Stimulated activated CD4-positive, alpha-beta T cell treated with anti-CD3 and anti-CD28 coated beads, Interleukin-12 subunit alpha, Interleukin-12 subunit beta, amount 100 ng/mL, for 24 hours (primary cell): ENCODE measurements at regions not wholly inside any gene's neighbourhood (a gene's known extent, or its start where the extent isn't known, plus 50 kb on each side); places are given as distances from the start of the nearest gene placed in this dataset.

ENCODE experiments used
- DNase-seq, 2 experiments: peaks; one replicate each; pipeline ENCODE4 v3.0.0-alpha.2; 2020; ENCODE audit warnings: low read depth in 2 of 2

DNA sequence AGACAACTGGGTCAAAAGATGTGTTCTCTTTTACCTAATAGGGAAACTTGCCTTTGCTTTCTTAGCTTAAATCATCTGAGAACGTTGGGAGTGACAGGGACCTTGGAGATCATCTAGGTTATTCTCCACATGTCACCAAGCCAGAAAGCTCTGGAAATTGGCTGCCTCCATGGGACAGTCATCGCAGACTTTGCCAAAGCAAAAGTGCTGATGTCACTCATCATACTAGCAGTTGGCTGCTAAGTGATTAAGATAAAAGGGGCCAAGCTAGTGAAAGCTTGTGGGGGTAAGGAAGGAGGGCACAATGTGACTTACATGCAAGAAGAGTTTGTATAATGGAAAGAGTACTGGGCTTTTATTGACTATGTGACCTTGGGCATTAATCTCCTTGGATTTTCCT lies 198.0 kb upstream of the PFN2 start:
- DNase-seq, result no peak

DNA sequence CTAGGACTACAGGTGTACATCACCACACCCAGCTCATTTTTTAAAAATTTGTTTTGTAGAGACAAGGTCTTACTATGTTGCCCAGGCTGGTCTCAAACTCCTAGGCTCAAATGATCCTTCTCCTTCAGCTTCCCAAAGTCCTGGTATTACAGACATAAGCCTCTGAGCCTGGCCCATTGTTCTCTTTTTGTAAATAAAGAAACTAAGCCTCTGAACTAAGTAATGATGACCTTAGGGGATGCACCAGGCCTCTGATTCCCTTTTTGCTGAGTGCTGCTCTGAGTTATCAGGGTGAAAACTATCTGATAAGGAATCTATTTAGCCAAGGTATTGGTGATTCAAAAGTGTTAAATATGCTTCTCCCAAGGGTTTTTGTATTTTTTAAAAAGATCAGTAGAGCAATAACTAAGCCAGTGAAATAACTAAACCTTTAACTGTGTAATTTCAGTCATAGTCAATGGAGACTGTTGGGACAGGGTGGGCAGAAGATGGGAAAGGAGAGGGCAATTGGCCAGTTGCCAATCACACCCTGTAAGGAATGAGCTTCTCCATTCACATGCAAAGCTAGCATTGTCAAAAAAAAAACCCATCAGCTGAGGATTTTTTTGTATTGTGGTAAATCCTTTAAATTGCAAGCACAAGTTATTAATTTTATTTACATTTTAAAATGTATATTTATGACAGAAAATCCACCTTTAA lies 194.8 kb upstream of the PFN2 start:
- DNase-seq, result no peak

DNA sequence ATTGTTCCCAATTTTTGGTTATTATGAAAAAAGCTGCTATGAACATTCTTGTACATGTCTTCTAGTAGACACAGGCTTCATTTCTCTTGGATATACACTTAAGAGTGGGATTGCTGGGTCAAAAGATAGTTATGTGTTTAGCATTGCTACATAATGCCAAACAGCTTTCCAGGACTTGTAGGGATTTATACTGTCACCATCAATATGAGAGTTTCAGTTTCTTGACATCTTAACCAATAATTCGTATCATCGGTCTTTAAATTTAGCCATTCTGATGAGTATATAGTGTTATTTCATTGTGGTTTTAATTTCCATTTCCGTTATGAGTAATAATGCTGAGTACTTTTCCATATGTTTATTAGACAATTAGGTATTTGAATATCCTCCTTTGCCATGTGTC lies 190.3 kb upstream of the PFN2 start:
- DNase-seq, result no peak

DNA sequence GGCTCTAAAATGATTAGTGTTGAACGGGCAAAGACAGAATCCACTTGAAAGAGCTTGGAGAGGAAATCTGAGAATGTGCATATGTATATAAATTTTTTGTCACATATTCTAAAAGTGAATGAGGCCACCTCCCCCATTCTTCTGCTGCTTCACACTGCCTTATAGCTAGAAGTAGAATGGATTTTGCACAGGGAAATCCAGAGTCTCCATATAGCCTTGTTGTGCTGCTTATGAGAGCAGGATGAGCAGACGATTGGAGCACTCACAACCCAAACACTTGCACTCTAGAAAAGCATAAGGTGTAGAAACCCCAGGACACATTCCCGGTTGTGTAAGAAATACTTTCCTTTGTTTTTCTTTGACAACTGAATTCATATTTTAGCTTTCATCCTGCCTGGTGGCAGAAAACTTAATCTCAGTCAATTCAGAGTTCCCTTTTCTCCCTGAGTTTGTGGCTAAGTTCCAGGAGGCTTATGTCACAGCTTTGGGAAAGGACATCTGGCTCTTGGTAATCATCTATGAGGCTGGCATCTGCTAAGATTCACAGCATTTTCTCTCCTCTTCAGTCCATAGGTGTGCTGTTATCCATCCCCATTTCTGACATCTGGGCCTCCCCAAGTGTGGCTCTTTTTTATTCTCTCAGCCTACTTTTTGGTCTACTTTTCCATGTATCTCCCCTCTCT lies 188.4 kb upstream of the PFN2 start:
- DNase-seq, result no peak

DNA sequence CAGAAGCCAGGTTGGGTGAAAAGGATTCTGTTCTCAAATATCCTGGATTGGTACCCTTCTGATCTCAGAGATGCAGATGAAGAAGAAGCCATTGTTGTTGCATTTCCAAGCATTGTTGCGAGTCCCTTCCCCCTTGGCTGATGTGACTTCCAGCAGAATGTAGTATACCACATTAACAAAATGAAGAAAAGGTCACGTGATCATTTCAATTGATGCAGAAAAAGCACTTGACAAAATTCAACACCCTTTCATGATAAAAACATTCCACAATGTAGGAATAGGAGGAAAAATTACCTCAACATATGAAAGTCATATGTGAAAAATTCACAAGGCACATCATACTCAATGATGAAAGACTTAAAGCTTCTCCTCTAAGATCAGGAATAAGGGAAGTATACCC lies 181.9 kb upstream of the PFN2 start:
- no peak for DNase-seq

DNA sequence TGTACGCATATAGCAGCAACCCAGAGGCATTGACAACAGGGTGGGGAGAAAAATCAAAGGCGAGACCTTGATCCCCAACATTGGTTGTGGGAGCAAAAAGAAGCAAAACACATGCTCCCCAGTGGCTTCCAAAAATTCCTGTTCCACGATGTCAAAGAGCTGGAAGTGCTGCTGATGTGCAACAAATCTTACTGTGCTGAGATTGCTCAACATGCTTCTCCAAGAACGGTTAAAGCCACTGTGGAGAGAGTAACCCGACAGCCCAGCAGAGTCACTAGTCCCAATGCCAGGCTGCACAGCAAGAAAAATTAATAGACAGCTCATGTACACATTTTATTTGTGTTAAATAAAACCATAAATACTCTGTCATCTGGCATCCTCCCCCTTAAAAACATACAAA lies 179.9 kb upstream of the PFN2 start:
- no peak for DNase-seq

DNA sequence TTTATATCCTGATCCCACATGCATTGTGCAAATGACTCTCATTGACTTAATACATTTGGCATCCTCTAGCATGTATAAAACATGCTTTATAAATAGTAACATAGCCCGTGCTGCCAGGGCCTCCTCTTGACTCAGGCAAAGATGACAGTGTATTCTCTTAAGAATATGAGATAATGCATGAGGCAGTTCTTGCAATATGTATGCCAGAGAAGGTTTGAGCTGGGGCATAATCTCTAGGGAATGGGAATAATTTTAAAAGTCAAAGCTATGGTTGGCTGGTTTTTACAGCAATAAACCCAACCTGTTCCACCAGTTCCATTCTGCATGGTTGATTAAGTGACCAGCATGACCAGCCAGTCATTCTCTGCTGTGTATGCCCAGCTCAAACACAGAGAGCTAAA lies 179.0 kb upstream of the PFN2 start:
- DNase-seq, result no peak

DNA sequence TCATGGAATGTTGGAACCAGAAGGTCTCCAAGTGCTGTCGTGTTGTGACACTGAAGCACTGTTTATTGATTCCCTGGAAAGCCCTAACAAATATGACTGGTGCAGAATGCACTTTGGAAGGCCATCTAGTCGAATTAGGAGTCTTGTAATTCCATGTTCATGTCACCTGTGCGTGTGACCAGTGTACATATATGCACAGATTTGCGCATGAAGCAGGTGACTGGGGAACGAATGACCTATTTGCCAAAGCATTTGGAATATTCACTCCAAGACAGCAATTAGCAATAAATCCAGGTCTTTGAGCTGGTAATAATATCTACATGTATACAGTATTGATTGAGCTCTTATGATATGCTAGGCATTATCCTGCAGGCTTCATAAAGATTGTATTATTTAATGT lies 177.5 kb upstream of the PFN2 start:
- no peak for DNase-seq

DNA sequence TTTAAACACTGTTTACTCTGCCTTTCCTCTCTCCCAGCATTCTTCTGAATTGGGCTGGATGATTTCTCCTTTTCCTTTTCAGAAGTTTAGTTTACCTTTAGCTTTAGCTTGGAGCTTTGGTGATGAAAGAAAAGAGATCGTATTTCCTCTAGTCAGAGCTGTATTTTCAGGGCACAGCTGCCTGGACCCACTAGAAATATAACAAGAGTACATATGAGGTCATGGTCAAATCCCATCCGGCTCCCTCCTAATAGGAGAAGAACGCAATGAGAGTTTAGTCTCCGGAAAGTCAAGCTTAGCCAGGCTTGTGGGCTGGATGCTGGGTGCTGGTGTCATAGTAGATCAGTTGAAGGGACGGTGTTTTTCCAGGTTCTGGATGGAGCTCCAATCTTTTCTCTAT lies 177.1 kb upstream of the PFN2 start:
- no peak for DNase-seq

DNA sequence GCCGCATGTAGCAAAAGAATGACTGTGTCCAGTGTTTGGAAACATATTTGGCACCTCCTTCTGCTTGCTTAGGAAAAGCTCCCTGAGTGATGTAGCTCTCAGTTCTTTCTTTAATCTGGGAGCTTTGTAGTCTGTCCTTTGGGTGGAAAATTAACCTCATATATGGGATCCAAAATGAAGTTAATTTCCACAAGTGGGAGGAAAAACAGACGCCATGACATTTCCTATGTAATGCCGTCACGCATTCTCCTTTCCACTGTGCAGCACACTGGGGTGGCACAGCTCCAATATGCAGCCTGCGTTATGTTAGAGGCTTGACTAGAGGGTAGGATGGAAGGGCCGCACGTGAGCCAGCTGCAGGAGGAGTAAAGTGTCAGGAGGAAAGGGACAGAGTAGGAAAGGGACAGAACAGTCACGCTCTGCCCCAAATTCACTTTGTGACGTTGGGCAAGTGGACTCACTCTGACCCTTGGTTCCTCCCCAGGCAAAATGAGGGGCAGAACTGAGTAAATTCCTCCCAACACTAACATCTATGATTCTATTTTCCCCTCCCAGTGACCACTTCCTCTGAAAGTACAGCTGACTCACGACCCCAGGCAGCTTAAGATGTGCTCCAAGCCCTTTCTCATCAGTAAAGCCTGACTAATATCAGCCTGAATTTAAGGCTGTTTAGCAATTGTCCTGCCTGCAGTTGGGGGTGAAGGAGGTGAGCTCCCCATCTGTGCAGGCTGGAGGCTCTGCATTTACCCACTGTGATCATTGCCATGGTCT lies 176.5 kb upstream of the PFN2 start:
- no peak for DNase-seq

DNA sequence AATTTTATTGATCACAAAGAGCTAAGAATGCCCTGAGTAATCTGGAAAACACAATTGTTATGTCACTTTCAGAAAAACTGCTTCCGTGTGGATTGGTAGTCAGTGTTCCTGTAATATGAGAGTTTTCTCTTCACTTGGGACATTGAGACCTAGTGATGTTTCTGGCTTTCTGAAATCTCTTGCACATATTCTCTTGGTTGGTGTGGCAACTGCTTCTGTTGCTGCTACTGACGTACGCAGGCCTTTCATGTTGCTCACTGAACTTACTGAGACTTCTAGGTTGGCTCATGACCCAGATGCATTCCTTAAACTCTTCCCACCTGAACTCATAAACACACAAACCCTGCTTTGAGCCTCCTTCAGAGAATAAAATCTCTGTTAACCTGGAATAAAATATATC lies 175.0 kb upstream of the PFN2 start:
- no peak for DNase-seq

DNA sequence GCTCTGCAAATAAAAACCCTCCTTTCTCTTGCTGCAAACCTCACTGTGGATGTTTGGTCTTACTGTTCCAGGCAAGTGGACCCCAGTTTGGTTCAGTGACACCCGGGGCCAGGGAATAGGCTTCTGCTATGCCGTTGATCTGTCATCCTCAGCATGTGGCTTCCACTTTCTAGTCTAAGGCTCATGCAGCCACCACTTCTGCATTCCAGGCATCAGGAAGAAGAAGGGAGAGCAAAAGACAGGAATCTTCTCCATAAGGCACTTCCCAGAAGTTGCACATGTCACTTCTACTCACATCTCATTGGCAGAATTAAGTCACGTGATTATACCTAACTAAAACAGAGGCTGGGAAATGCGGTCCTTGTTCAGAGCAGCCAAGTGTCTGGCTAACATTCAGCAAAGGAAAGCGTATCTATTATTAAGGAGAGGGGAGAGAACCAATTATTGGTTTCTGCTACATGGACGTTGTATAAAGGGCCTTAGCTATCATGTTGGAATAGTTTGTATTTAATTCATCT lies 173.6 kb upstream of the PFN2 start:
- no peak for DNase-seq

DNA sequence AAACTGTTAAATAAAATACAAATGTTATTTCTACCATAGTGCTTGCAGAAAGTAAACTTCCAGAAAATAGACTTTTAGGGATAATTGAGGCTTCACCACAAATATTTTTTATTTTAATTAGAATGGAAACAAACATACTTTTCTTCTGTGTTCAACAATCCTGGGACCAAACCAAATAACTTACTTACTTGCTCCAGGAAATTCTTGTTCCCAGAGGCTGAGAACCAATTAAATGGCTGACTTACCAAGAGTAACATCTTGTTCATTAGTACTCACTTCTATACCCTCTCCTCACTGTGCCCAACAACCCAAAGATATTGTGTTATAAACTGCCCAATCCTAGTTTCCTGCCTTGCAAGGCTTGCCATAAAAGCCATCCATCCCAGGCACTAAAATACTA lies 172.2 kb upstream of the PFN2 start:
- no peak for DNase-seq

DNA sequence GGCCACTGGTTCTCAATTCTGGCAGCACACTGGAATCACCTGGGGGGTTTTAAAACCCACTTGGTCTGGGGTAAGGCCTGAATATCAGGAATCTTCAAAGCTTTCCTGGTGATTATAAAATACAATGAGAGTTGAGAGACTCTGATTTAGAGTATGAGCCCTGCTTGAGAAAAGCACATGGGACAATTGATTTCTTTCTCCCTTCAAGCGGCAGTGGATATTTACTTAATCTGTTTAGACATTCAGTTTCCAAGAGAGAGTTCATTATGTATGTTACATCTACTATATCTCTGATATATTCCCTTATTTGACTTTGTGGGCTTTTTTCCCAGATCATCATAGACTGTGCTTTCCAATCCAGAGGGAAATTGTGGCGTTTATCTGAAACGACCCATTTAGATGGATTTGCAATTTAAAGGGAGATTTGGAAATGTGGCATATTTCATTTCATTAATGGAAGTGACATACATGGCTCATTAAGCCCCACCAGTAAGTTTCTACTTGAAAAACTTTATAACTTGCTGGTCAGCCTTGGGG lies 171.2 kb upstream of the PFN2 start:
- no peak for DNase-seq

DNA sequence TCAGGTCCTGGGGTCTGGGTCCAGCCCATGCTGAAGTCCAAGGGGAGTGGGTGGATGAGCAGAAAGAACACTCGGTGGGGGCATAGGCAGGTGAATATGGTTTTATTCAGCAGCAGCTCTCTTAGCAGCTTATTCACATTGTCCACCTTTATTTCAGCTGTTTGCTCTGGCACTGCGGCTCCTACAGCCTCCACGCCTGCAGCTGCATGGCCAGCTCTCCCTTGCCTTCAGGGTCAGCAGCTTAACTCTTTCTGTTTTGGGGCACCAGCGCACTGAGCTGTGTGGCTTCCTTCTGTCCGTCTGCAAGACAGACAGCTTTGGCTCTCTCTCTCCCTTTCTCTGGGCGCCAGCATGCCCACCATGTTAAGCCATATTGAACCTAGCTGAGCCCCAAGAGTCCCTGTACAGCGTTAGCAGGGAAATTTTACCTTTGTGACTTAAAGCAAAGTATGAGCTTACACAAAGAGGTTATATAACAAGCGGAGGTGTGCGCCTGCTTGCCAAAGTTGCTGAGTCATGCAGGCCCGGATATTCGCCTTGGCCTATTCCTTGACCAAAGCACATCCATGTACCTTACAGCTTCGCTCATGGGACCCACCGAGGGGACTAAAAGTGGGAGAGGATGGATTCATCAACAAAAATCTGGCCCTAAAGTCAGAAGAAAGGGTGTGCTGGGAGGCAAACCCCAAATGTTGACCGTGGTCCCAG lies 170.1 kb upstream of the PFN2 start:
- no peak for DNase-seq

DNA sequence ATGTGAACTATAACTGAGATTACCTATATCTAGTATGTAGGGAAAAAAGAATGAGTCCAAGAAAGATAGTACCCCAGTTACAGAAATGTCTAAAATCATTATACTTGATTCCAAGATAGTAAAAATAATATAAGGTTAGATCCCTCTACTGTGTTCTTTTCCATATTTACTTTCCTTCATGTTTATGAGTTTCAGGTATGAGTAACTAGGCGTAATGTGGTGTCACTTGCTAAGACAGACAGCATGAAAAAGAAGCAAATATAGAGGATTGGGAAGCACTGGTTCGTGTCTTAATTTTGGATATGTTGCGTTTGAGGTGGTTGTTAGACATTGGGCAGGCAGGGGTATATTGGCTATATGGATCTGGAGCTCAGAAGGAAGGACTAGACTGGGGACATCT lies 168.1 kb upstream of the PFN2 start:
- DNase-seq, result no peak

DNA sequence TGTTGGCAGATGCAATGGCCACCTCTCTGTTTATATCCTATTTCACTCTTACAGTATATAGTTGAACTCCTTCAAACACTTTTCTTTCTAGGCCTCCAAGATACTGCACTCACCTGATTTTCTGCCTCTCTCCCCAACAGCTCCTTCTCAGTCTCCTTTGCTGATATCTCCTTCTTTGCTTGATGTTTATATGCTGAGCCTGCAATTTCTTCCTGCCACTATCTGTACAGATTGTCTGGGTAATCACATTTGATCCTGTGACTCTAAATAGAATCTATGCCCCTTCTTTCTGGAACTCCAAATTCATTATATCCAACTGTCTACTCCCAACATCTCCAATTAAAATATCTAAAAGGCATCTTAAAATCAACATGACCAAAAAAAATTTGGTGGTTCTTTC lies 165.5 kb upstream of the PFN2 start:
- no peak for DNase-seq

DNA sequence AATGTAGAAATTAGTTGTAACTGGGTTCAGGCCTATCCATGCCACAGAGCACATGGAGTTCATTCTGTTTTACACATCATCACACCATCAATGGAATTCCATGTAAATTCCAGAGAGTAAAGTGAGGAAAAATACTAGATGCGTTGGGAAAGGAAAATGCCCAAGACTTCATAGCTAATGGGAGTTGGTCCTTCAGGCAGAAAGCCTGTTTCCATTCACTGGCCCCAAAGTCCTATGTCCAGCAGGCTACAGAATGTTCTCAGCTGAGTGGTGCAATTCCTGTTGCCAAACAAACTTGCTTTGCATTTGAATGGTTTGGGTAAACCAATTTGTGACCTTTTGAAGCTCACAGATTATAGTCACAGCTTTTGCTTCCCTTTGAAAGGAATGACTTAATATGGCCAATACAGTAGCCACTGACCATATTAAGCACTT lies 164.6 kb upstream of the PFN2 start:
- no peak for DNase-seq

DNA sequence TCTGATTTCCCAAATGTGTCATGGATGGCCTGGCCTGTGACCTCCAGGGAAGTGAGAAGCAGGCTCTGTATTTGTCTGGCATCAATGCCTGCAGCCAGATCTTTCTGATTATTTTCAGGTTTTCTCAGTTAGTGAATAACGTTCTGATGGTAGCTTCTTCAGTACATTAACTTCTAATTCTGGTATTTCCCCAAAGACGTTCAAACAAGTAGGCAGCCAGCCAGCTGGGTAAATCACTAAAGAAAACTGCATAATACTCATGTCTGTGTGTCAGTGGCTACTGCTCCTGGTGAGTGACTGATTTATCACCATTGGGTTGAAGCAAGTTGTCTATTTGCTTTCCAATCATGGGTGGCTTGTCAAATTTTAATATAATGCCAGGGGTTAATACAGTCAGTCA lies 162.6 kb upstream of the PFN2 start:
- no peak for DNase-seq

DNA sequence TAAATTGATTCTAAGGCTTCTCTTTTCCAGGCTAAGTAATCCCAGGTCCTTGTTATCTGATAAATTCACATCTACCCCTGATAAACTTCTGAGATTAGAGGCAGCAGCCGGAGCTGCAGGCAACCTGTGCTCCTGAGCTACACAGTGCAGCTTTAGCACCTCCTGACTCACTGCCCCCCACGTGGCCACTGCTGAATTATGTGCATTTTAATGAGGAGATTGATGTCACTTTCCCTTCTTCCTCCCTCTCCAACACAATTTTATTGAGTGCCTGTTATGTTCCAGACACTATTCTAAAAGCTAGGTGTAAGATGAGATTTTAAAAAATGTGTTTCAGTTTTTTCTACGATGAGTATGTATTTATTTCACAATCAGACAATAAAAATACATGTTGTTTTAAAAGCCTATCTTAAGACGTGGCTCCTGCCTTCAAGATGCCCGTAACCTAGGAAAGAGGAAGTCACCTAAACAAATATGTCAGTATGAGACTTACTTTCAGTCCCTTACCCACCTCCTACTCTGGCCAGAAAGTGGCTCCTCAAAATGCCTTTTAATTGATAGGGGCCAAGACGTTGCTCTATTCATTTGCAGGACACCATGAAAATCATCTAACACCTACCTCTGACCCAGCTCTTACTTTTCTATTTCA lies 161.5 kb upstream of the PFN2 start:
- DNase-seq, result no peak

DNA sequence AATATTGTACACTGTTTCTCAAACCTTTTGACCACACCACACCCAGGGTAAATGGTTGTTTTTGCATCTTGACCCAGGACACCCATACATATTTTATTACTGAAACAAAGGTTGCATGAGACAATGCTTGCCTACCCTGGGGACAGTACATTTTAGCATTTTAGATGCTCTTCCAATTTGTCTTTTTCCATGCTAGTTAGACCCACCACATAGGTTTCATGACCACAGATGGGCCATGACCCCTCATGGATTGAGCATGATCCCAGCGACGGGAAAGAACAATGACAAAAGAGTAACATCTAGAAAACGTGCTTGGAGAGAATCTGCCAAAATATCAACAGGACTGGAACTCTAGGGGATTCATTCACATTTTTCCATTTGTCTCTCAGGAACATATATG lies 161.0 kb upstream of the PFN2 start:
- no peak for DNase-seq
